ENCODE measurements at regions not wholly inside any gene's neighbourhood (a gene's known extent, or its start where the extent isn't known, plus 50 kb on each side); places are given as distances from the start of the nearest gene placed in this dataset.

DNA sequence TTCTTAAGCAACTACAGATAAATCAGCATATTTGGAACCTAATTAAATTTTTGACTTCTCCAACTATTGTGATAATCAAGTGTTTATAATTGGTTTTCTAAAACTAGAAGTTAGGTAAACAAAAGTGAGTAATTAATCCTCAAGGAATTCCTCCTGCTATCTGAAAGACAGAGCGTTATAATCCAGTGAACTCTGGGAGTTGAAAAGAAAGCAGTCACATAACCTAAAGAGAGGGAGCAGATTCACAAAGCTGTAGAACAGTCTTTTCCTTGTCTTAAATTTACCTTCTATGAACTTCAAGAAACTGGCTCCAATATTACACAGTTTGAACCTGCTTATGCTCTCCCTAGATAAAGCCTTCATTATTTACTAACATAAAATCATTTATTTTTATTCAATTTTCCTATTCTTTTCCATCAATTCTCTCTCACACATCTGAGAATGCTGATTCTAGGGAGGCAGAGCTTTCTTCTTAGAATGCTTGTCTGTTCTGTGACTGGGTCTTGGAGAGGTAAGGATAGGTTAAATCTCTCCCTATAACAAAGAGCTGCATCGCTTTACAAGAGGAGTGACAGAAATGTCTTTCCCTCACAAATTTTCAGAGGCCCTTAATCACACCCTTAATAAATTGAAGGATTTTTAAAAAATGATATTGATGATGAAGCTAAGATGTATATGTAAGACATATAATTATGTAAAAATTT lies 132.8 kb downstream of the TUSC7 start:
- H3K27ac ChIP-seq: no peak overlapping the region
- DNase-seq (ENCODE audit: low read depth, low spot score): no peak

DNA sequence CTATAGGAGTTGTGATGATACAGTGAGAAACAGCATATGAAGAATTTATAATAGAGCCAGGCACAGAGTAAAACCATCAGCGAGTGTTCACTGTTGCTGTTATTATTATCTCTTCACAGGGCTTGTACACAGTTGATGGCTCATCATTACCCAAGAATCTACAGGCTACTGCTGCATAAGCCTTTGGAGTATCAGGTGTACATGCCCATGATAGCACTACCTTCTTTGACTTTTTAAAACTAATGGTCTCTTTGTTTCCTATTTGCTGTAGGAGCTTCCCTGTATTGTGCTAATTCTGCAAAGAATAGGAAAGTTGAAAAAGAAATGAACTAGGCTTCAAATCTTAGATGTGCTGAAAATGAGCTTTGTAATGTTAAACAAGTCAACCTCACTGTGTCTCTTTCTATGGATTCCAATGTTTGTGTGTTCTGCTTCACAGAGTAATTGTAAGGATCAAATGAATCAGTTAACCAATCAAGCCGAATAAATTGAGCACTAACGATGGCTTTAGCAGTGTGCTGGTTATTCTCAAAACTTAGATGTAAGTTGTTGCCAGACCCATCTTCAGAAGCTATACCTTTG lies 138.8 kb downstream of the TUSC7 start:
- no peak overlapping the region for H3K27ac ChIP-seq
- no peak for DNase-seq (ENCODE audit: low read depth, low spot score)

DNA sequence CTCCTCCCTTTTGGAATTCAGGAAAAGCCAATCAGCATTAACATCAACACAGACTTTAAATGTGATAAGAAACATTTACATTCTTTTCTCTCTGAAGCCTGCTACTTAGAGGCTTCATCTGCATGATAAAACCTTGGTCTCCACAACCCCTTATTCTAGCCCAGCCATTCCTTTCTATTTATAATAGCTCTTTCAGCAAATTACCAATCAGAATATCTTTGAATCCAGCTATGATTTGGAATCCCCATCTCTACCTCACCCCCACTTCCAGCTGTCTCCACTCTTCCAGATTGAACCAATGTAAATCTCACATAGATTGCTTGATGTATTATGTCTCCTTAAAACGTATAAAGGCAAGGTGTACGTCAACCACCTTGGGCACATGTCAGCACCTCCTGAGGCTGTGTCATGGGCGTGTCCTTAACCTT lies 139.7 kb downstream of the TUSC7 start:
- no peak for DNase-seq (ENCODE audit: low read depth, low spot score)
- no peak overlapping the region for H3K27ac ChIP-seq

DNA sequence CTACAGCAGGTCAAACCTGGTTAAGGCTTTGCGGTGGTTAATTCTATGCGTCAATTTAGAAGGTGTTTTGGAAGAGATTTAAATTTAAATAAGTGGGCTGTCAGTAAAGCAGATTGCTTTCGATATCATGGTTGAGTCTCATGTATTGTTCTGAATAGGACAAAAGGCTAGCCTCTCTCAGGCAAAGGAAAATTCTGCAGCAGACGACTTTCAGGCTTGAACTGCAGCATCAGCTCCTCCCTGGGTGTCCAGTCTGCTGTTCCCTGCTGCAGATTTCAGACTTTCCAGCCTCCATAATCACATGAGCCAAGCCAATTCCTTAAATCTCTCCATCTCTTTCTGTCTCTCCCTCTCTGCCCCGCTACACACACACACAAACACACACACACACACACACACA lies 143.2 kb downstream of the TUSC7 start:
- no peak for DNase-seq (ENCODE audit: low read depth, low spot score)
- no peak overlapping the region for H3K27ac ChIP-seq

DNA sequence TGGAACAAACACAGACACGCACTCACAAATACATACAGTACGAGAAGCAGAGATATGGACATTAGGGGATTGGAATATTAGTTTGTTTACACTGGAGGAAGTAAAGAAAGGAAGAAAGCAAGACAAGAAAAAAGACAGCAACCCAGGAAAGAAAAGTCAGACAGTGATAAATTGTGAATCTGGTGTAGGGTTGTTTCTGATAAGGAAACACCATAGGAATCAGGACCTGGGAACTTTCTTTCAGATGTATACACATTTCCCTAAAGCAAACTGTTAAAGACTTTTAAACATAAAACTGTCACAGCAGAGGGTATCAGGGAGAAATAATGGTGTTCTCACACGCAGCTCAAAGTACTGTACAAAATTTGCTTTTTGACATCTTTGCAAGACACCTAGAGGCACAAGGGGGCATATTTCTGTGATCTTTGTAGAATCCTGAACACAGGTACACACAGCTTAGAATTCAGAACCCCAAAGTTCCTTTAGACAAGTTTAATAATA lies 153.7 kb downstream of the TUSC7 start:
- no peak overlapping the region for H3K27ac ChIP-seq
- DNase-seq (ENCODE audit: low read depth, low spot score): no peak

DNA sequence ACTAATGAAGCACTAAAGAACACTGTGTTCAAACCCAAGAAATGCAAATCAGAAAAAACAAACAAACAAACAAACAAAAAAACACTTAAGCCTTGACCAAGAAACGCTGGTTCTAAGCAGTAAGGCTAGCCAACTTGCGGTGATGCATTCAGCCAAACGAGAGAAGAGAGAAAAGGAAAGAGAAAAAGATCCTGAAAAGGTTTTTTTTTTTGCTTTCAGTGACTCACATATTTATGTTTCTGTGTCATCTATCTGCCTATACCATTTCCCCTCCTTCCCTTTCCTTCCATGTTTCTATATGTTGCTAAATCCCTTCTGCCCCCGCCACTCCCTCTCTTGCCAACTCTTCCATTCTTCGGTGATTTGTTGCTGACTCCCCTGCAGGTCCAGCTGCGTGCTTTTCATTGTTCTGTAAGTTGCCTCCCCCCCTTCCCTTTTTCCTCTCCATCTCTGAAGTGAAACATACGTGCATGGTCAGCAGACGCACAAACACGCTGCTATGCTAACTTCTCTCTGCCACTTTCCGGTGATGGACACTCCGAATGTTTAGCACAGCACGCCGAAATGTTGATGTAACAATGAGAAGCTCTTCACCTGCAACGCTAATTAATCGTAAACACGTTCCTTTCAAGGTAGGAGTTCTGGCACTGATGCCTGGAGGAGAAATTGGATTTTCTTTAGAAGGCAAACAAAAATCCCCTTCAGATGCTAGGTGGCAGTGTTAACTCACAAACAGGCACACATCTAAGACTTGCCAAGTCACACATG lies 154.4 kb downstream of the TUSC7 start:
- peak; percentile 0 for DNase-seq (ENCODE audit: low read depth, low spot score)
- H3K27ac ChIP-seq: no peak overlapping the region

DNA sequence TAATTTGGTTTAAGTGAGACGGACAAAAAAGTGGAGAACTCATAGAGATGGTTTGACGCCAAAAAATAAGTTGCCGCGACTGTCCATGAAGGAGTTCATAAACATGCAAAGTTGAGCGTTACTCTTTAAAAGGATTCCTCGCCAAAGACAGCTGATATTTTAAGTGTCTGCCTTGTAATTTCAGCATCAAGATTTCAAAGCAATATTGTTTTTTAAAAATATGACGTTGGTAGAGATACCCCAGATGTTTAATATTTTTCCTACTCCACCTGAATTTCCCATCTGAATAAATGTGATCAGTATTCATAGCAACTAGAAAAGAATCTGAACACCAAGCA lies 155.0 kb downstream of the TUSC7 start:
- no peak for DNase-seq (ENCODE audit: low read depth, low spot score)

DNA sequence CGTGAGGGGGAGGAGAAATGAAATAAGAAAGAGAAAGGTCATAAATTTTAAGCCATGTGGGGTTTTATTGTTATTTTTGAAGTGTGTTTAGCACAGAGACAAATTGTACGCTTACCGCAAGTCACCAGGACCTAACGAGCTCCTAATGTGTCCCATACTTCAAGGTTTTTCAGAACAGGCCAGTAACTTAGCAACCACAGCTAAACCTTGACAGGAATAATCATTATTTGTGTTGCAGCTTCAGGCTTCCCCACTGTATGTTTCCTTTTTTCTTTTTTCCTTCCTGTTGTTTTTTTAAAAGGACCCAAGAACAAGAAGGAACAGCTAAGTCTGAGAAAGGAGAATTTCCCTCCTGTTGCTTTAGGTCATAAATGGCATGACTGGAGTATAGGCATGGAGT lies 160.8 kb downstream of the TUSC7 start:
- DNase-seq (ENCODE audit: low read depth, low spot score): no peak
- no peak overlapping the region for H3K27ac ChIP-seq

More for the DNA sequence above, 155.0 kb downstream of the TUSC7 start:
- no peak overlapping the region for H3K27ac ChIP-seq

DNA sequence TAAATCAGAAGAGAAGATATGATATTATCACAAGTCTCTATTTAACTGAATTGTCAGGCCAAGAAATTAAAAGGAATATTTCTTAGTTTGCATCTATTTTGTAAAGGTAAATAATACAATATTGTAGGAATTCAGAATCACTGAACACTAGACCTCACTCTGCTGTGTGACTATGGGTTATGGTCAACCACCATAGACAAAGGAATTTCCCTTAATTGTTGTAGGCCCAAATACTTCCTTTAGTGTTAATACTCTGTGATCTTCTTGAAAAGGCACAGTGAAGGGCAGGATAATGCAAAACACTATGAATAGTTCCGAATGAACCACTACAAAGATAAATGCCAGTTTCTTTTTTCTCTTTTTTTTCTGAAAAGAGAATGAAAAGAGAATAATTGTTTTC lies 162.3 kb downstream of the TUSC7 start:
- DNase-seq (ENCODE audit: low read depth, low spot score): no peak
- H3K27ac ChIP-seq: no peak overlapping the region

DNA sequence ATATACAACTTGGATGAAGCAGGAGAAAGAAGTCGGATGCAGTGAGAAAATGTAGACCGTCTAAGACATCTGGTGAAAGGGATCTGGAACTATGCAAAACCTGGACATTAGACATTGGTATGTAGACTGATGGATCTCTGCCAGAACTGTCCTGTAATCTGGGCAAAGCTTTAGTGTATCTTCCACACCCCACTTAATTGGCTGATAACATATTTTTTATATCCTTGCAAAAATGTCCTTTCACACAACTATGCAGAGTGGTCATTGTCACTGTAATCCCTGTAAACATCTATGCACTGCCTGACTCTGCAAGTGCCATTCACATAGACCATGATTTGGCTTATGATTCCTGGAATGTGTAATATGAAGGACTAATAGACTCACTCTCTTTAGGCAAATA lies 163.1 kb downstream of the TUSC7 start:
- DNase-seq (ENCODE audit: low read depth, low spot score): no peak
- H3K27ac ChIP-seq: no peak overlapping the region

DNA sequence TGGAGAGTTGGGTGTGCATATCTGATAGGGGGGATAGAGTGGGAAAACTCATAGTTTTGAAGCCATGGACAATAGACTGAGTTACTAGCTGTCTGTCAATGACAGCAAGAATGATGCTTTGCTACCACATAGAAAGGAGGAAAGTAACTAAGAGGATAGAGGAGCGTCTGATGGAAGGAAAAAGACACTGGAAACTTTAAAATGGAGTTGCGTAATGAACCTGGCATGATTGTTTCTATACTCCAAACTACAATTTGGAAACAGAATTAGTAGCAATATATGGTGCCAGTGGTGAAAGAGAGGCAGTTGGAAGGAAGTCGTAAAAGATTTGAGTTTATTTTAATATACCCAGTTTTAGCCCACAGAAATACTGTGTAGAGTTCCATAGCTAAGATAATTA lies 163.6 kb downstream of the TUSC7 start:
- H3K27ac ChIP-seq: no peak overlapping the region
- DNase-seq (ENCODE audit: low read depth, low spot score): no peak

DNA sequence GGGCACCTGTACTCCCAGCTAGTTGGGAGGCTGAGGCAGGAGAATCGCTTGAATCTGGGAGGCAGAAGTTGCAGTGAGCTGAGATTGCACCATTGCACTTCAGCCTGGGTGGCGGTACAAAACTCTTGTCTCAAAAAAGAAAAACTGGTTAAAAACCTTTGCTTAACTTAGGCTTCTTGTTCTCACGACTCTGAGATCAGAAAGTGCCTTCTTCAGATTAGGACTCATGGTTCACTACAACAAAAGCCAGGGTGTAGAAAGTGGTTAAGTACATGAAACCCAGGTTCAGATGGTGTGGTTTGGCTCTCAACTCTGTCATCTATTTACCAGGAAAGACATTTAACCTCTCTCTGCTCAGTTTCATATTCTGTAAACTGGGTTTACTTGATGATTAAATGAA lies 168.4 kb downstream of the TUSC7 start:
- no peak for DNase-seq (ENCODE audit: low read depth, low spot score)
- H3K27ac ChIP-seq: no peak overlapping the region

DNA sequence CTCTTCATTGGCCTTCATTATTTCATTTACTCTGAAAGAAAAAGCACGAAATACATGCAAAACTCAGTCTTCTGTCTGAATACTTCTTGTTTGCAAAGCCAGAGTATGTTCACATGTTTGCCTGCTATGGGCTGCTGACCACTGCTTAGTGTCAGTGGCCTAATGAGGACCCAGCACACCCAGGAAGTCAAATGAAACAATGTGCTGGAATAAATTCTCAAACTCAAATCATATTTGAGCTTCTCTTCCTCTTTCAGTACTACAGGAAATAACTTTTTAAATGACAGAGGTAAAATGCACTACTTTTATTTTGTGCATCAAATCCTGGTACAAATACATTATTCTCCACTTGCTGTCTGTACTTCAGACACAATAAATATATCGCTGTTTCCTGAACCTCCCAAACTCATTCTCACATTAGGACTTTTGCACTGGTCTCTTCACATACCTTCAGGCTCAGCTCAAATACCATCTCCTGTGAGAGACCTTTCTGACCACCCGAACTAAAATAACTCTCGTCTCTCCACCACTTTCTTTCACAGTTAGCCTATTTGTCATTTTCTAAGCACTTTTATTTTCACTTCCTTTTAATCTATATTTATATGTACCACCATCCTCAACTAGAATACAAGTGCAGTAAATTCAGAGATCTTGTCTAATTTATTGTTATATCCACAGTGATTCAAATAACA lies 176.8 kb downstream of the TUSC7 start:
- H3K27ac ChIP-seq: no peak overlapping the region
- DNase-seq (ENCODE audit: low read depth, low spot score): no peak

DNA sequence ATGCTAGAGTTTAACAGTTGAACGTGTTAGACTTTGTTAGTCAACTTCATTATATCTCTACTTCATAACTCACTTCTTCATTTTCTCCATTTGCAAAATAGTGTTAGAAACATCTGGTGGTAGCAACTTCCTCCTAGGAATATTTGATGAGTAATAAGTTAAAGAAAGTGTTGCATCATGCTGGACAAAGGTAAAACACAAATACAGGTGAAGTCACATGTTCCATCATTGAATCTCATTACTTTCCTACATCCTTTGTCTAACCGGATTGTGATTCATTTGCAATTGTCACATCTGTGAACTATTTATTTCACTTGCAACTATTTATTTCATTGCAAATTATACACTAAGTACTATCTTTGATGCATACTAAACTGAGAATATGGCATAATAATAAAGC lies 186.5 kb downstream of the TUSC7 start:
- DNase-seq (ENCODE audit: low read depth, low spot score): peak; percentile 55
- H3K27ac ChIP-seq: peak overlapping the region; percentile 49

DNA sequence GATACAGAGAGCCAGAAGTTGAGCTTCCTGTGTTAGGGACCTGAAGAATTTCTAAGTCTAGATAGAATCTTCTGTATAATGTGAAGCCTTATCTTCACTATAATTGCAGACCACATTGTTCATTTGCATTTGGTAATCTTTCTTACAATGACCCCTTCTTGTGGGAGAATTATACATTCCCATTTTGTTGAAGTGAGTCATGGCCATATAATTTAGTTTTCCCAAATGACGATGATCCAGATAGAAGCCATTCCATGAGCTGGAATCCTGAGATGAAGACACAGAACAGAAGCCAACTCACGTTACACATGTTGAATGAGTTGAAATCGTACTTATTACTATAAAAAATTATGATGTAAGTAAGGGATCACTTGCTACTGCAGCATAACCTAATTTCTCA lies 187.8 kb downstream of the TUSC7 start:
- H3K27ac ChIP-seq: no peak overlapping the region
- no peak for DNase-seq (ENCODE audit: low read depth, low spot score)

DNA sequence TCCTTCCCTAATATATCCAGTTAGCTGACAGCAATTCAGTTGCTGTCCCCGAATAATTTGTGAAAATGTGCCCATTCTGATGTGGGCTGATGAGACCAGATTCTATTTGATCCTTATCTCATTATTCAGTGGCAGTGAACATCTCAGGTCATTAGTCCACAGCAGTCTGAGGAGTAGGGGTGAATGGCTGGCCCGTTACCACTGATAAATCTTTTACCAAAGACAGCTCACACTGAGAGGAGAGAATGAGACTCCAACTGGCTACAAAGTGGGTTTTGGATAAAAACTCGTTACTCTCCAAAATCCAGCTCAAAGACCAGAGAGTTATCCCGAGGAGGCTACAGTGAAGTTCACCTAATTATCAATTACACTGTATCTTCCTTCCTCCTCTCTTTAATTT lies 189.7 kb downstream of the TUSC7 start:
- no peak overlapping the region for H3K27ac ChIP-seq
- no peak for DNase-seq (ENCODE audit: low read depth, low spot score)

DNA sequence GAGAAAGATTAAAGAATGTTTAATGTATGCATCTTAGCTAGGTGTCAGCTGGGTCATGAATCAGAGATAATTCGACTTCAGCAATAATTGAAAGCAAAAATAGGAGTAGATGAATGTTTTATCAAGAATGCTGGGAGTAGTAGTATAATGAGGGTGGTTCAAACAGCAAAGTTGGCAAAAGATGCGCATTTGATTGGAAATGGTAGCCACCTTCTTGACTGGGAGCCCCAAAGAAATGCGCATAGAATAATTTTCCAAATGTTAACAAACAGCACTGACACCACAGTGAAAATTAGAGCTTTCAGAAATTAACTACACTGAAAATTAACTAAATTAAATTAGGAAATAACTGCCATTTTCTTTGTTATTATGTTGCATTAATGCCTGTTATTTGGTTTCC lies 195.8 kb downstream of the TUSC7 start:
- H3K27ac ChIP-seq: no peak overlapping the region
- DNase-seq (ENCODE audit: low read depth, low spot score): no peak

DNA sequence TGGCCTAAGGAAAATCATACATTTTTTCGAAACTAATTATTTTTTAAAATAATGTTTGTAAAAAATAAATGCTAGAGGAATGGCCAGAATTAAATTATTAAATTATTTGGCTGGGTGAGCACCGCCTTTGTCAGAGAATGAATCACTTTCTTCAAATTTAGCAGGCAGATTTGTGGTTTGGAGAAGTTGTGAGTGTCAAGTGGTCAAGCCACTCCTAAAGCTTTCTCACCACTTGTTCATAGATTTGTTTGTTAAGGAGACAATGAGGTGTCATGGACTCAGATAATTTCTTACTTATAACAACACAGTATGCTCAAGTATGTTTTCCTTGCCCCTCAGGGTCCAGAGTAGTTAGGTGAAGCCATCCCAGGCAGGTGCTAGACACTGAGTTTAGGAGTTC lies 196.2 kb downstream of the TUSC7 start:
- DNase-seq (ENCODE audit: low read depth, low spot score): peak; percentile 6
- H3K27ac ChIP-seq: peak overlapping the region; percentile 40

DNA sequence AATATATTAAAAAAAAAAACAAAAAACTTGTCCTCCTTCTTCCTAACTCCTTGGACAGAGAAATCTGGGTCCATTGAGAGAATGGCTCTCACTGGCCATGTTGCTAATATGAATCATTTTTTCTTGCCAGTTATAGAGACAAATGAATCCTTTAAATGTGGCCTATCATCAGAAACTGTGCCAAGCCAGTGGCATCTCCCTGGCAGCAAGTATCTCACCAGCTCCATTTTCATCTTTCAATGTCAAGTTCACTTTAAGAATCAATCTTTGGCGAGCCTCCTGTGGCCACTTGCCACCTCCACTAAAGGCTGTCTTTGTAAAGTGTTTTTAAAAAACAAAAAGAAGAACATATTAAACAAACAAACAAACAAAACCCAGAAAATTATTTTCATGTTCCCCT lies 202.5 kb downstream of the TUSC7 start:
- no peak overlapping the region for H3K27ac ChIP-seq
- no peak for DNase-seq (ENCODE audit: low read depth, low spot score)

DNA sequence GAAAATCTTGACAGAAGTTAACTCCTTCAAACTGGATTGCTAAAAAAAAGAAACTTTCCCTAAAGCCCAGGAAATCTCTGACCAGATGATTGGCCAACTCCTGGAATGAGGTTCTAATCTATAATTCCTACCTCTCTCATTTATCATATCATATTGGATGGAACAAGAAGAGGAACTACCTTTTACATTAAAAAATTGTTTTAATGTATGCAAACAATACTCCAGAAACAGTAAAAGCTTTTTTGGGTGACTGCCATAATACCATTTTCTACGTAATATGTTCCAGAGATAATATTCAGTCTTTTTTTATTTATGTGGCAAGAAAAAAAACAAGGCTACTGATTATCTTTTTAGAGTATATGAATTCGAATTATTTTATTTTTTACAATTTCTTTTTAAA lies 204.4 kb downstream of the TUSC7 start:
- DNase-seq (ENCODE audit: low read depth, low spot score): no peak
- H3K27ac ChIP-seq: no peak overlapping the region

DNA sequence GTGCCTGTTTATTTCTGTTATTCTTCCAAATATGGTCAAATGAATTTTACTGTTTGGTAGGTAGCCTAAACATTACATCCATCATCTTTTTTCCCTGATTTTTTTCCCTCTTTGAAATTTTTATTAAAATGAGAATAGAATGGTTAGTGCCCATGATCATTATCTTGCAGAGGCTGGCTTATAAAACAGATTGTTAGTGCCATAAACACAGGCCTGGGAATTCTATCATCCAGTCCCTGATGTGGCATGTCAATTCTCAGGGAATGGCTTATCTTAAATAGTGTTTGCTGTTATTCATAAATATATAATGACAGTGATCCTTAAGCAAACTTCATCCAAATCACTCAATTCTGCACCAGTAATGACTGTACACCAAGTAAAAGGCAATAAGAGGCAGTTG lies 207.3 kb downstream of the TUSC7 start:
- H3K27ac ChIP-seq: no peak overlapping the region
- DNase-seq (ENCODE audit: low read depth, low spot score): no peak

Measured in epithelial cell of prostate (primary cell).